Ureter (tissue), 1 donor: ENCODE measurements at regions not wholly inside any gene's neighbourhood (a gene's known extent, or its start where the extent isn't known, plus 50 kb on each side); places are given as distances from the start of the nearest gene placed in this dataset.
A peak's percentile ranks its signal among the peaks of the same experiment; 100 is the strongest.

Source experiments
- DNase-seq: peaks from one replicate; pipeline ENCODE4 v3.0.0-alpha.2; 2020; ENCODE audit warnings: low spot score
- donor health status: DM: yes; HTN: yes; CAD: no.

DNA sequence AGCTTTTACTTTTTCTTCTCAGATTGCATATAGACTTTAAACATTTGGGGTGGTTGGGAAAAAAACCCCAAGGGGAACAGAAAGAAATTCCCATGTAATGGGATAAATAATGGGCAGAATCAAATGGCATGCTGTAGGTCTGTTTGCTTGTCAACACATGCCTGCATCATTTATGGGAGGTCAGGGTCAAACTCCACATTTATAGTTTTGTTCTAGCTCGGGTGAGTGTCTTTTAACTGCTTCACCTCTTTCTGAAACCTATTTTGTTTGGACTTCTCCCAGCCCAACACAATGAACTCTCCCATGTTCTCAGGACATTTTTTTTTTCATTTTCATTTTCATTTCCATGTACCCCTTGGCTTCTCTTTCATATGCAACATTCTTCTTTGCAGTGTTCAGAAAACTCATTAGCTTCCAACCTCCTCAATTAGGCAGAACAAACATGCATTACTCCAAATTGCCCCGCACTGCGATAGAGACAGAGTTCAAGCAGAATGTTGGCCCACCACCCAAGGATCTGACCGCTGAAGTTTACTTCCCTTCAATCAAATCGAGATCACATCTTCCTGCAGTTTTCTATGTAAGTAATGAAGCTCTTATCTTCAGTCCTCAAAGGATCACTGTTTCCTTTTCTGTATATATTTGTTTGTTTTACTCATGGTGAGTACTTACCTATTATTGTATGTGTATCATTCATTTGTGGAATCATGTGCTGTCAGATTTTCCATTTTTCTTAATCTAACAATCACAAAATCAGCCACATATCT lies 354.6 kb downstream of the ZSWIM6 start:
- DNase-seq, result no peak

DNA sequence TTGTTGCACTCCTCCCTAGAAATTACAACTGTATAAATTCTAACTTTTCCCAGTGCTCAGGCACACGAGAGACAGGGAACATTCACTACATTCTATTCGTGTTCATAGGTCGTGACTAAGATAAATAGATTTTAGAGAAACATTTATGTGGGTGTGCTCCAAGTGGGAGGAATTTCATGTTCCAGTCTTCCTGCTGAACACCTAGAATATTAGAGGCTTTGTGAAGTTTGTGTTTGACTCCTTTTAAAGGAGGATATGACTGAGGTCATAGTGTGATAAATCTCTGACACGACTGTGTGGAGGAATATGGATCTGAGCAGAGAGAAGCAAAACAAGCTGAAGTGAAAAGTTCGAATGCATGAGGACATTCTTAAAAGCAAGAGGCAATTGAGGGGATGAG lies 355.3 kb downstream of the ZSWIM6 start:
- no peak for DNase-seq

DNA sequence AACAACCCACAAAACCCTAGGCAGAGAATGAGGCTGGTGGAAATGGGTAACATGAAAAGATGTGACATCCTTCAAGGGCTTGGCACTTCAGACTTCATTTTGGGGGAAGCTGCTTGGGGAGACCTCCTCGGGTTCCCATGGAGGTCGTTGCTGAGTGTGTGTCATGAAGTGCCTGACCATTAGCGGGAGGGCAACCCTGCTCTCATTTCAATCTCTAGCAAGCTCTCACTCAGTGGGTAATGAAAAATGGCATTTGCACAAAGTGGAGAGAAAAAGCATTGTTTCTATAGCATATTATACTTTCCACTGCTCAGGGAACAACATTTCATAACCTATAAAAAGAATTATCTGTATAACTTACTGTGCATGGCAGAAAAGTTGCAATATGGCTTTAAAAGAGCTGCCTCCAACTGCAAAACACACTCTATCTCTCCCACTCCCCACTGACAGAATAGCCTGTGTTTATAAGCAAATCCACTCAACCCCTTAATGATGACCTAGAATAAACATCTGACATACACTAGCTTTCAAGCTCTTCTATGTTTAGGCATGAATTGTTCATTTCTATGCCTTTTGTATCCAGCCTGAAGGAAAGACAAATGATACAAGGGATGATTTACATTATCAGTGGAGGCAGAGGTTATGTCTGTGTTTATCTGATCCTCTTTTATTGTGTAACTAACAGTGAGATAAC lies 357.2 kb downstream of the ZSWIM6 start:
- no peak for DNase-seq

DNA sequence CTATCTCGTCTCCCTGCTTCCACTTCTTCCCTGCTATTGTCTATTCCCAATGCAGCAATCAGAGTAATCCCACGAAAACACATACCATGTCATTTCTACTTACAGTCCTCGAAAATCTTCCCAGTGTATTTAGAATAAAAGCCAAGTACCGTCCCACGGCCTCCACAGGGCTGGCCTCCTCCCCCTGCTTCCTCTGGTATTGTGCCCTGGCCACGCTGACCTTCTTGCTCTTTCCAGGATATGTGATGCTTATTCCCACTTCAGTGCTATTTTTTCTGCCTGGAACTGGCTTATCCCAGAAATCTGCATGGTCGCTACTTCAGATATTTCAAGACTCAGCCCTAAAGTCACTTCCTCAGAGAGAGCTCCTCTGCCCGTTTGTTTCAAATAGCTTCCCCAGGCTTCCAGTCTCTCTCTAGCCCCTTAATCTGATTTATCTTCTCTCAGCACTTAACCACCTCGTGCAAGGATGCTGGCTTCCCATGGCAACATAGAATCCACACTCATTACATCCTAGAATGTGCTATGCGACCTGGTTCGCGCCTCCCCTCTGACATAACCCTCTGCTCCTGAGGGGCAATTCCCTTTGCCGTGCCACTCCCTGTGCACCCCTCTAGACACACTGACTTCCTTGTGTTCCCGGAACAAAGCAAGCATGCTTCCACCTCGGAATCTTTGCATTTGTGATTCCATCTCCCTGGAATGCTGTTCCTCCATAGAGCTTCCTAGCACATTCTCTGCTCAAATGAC lies 365.9 kb downstream of the ZSWIM6 start:
- no peak for DNase-seq

DNA sequence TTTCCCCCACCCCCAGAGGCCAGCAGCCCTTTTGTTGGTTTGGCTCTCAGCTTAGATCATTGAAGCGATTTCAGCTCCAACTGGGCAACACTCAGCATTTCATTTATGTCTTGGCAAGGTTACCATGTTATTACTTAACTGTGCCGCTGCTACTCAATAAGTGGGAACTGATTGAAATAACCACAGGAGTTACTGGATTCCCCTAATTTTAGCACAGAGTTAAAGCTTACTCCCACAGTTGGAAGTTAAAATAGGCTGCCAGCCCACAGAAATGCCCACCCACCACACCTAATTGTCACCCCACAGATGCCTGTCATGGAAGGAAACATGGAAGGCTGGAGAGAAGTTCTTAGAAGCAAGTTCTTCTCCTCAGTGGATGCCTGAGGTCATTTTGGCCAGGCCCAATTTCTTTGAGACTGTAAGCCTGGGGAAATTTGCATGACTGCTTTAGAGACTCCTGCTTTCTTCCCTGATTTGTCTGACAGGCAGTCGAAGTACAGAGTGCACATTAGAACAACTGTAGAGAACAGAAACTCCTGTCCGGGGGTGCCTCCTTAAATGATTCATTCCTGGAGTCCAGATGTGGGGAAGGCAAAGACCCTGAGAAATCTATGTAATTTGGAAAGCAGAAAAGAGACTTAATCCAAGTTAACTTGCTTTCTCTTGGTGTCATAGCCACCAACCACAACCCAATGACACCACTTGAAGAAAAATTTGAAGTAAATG lies 370.0 kb downstream of the ZSWIM6 start:
- no peak for DNase-seq

DNA sequence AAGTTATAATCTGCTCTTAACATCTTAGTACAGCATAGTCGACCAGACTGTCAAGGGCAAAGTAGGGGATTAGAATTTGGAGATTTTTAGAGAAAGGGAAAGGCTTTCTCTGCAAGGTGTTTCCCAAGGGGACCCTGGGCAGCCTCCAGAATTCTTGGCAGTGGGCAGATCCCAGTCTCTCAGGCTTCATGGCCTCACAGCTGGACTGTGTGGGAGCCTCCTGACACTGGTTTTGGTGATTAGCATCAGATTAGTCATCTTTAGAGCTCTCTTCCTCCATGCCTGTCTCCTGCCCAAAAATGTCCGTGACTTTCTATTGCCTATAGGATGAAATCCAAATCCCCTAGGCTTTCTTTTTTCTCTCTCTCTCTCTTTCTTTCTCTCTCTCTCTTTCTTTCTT lies 370.7 kb downstream of the ZSWIM6 start:
- no peak for DNase-seq

DNA sequence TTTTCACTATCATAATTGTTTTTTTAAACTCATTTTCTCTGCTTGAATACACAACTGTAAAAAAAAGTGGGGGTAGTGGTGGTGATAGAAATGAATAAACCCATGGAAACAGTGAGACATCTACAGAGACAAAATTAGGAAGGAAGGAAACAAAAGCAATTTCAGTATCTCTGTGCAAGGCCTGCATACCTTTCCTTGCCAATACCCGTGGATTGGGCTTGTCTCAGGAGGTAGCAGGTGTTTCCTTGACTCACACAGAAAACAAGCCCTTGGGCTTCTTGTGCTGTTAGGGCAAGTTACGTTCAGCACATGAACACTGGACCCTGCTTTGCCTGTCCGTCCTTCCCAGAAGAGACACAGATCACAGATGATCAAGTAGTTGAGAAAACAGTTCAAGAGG lies 372.2 kb downstream of the ZSWIM6 start:
- DNase-seq, result no peak

DNA sequence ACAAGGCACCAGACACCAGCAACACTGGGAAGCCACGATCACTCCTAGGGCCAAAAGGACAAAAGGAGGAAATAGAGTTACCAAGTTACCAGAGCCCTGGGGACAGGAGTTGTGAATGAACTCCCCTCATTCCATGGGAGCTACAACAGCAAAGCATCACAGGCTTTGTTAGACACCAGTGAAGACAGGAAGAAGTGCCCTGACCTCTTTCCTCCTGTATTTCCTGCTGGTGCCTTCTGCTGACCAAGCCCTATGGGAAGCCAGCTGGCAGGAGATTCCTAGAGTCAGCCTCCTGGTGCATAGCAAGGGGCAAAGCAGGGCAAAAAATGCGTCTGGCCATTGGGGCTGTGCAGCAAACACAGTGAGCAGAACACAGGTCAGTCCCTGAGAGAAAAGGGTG lies 374.7 kb downstream of the ZSWIM6 start:
- no peak for DNase-seq

DNA sequence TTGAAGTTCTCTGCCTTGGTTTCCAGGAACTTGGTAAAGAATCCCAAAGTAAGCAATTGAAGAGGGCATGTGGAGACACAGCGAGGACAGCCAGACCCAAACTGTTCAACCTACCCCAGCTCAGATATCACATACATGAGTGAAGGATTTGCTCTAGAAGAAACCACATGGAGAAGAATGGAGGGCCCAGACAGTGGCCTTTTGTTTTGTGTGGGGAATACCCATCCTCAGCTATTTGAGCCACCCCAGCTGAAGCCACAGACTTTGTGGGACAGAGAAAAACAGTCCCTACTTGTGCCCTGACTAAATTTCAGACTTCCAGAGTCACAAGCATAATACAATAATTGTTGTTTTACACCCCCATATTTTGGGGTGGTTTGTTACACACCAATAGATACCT lies 387.1 kb downstream of the ZSWIM6 start:
- DNase-seq, result no peak

DNA sequence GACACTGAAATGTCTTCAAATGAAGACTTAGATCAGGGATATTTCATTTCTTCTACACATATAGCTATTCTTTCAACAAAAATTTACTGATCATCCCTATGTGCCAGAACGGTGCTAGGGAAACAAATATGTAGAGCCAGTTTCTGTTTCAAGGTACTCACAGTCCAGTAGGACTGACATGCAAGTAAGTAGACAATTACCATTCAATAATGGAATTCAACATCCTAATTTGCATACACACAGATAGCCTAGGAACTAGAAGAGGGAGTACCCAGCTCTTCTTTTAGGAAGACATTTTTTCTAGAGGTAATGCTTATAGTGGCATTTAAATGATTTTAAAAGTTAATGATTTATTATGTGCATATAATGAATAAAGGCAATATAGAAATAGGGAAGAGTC lies 388.8 kb downstream of the ZSWIM6 start:
- DNase-seq, result no peak

DNA sequence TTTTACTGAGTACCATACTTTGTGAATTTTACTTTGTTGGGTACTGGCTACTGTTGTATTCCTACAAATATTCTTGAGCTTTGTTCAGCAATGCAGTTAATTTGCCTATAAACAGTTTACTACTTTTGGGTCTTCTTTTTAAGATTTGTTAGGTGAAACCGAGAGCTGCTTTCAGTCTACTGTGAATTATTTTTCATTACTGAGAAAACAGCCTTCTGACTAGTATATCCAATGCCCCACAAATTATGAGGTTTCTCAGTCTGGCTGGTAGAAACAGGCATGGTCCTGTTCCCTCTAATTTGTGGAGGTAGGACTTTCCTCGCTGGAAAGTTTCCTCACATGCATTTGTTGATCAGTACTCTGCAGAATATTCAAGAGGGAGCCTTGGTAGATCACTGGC lies 392.0 kb downstream of the ZSWIM6 start:
- no peak for DNase-seq

DNA sequence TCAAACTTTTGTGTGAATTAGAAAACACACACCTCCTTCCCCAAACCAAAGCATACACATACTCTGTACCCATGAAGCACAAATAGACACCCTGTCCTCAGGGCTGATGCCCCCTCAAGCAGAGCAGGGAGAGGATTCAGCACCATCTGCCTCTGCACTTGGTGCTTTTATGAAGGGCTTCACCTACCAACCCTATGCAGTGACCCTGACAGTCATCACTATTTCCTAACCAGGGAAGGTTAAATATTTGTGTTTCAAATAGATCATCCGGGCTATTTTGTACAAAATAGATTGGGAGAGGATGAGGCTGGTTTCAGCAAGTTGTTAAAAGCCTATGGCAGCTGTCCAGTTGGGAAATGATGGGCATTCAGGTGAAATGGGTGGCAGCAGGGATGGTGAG lies 396.2 kb downstream of the ZSWIM6 start:
- DNase-seq, result no peak

DNA sequence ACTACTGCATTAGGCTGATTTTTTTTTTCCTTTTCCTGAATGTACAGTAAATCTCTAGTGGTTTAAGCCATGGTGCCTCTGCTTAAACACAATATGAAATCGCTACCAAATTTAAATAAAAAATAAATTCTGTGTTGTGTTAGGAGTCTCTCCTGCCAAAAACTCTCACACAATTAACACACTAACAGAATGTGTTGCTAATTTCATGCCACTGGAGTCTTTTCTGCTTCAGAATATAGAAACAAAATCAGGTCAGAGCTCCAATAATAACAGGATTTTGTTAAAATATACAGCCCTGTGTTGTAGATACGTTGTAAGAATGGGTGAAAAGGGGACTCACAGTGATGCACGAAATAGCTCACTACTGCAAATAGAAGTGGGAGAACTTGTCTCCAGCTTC lies 398.8 kb downstream of the ZSWIM6 start:
- DNase-seq, result no peak

DNA sequence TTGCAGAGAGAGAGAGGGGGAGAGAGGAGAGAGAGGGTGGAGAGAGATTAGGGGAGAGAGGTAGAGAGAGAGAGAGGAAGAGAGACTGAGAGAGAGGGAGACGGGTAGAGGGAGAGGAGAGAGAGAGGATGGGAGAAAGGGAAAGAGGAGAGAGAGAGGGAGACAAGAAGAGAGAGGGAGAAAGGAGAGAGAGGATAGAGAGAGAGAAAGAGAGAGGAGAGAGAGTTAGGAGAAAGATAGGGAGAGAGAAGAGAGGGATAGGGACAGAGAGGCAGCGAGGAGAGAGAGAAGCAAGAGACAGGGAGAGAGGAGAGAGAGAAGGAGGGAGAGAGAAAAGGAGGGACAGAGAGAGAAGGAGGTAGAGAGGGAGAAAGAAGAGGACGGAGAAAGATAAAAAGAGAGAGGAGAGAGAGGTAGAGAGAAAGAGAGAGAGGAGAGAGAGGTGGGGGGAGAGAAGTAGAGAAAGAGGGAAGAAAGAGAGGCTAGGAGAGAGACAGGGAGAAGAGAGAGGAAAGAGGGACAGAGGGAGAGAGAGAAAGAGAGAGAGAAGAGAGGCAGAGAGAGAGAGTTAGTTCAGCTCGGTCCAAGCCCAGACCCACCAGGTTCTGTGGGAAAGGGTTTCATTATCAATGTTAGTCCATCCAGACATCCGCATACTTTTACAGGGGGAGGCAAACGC lies 399.3 kb downstream of the ZSWIM6 start:
- DNase-seq, result no peak

DNA sequence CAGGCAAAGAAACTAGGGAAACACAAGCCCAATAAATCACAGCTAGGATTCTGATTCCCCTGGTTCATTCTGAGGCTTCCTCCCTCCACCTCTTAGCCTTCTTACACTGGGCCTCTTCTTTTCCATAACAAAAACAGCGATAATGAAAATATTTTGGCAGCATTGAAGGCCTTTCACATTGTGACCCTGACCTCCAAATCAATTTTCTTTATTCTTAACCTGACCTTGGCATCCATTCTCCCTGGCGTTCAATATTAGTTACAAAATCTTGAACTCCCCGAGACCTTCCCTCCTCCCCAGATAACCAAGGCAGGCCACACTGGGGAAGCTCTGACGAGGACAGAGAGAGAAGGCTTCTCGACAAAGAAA lies 399.9 kb downstream of the ZSWIM6 start:
- no peak for DNase-seq

DNA sequence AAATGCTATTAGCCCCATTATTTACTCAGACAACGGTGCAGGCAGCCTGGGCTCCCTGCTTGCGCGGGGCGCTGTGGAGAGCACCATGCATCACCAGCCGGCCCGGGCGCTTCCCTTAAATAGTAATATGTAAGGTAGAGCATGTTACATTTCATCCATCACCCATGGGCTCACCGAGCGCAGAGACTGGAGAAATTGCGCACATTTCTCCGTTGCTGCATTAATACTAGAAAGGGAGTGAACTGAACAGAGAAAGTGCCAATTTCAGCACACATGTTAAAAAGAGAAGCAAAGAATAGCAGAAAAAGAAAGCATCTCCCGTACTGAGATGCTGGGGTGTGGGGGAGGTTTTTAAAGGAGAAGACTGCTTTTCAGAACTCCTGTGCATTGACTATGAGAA lies 400.3 kb downstream of the ZSWIM6 start:
- no peak for DNase-seq

DNA sequence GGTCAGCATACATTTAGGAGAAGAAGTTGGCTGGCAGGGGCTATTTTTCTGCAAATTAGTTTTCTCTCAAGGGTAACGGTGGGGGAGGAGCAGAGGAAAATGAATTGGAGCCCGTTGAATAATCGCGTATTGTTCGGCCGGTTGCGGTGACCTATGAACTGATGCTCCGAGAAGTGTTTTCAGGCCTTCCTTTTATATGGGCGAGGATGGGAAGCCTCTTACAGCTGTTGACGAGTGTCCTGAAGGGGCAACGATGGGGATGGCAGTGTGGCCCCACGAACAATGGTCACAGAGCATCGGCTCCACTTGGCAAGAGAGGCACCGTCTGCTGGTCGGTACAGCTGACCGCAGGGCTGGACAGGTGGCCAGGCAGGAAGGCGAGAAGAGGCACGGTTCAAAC lies 400.7 kb downstream of the ZSWIM6 start:
- no peak for DNase-seq

DNA sequence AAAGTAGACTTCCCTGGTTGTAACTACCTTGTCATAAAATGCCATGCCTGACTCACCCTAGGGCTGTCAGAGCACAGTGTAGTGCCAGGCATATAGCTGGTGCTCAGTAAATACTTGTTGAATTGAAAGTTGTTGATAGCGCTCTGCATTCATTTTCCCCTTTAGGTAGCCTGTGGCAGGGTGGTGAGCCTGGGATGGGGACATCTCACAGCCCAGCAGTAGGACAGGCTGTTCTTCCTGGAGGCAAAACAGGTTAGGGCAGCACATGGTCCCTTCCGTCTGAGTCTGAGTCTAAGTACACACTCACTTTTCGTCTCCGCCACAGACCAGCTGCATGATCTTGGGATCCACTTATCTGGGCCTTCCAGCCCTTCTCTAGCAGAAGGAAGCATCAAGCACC lies 401.9 kb downstream of the ZSWIM6 start:
- peak; percentile 58 for DNase-seq

DNA sequence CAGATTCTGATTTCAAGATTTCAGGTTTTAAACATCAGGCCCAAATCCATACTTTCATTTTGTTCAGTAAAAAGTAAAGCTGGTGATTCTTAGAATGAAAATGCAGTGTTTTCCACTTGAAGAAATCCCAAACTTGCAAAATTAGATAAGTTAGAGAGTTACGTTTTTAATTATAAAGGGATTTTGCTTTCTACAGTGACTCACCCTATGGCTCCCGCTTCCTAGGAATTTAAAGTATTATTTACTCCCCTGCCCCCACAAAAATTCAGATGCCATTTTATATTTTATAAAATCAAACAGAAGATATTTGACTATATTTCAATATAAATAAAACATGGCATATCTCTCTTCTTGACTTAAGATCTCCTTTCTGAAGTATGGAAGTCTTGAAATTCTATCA lies 402.9 kb downstream of the ZSWIM6 start:
- DNase-seq, result no peak

DNA sequence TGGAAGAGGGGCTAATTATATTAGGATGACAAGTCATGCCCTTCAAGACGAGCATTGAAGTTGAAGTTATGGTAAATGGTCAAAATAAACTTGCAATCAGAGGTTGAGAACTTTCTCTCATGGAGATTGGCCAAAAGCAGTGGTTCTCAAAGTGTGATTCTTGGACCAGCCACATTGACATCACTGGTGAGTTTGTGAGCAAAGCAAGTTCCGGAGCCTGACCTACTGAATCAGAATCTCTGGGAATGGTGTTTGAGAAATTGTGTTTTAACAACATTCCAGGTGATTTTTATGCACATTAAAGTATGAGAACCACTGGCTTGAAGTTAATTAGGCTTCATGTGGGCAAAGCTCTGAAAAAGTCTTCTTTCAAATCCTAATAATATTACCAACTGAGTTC lies 403.5 kb downstream of the ZSWIM6 start:
- no peak for DNase-seq

DNA sequence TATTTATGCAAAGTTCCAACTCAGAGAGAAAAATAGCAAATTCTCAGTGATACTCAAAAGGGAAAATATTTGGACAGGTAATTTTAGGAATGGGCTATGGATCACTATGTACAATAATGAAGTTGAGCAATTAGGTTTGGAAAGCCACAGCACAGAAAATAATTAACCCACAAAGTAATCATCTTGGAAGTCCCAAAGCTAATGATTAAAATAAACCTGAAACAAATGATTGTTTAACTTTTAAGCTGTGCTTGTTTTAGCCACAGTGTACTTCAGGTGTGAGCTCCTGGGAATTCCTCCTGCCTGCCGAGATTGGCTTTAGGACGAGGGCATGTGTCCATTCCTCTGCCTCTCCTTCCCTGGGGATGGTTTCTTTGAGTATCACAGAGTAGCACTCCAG lies 403.9 kb downstream of the ZSWIM6 start:
- DNase-seq, result no peak
